OCI-LY7 (cell line): ENCODE measurements at regions not wholly inside any gene's neighbourhood (a gene's known extent, or its start where the extent isn't known, plus 50 kb on each side); places are given as distances from the start of the nearest gene placed in this dataset.

Experiments used
- BruUV-seq: library from RNA; stranded (reverse); fragments of 400-500 nt; replicated peaks from 2 replicates; lab custom pipeline; 2021; lab: Mats Ljungman, UMichigan
- CTCF ChIA-PET: fragments of 300-600 bp; sonication (Branson Sonifier 250); formaldehyde crosslinking; loops from one replicate; lab custom pipeline; 2022; ENCODE audit warnings: antibody characterized with exemption; ENCODE audit not compliant: unreplicated experiment; lab: Charles Lee
- POLR2A ChIA-PET: fragments of 300-600 bp; sonication (Branson Sonifier 250); formaldehyde crosslinking; loops from one replicate; lab custom pipeline; 2022; ENCODE audit warnings: antibody characterized with exemption; lab: Charles Lee
- DNase-seq: peaks from one replicate; pipeline ENCODE4 v3.0.0-alpha.2; 2015; ENCODE audit warnings: low spot score
- H2AFZ ChIP-seq: fragments of 200-600 bp; sonication (generic), shearing (Covaris generic); 2 replicates; pipeline ENCODE4 v1.6.1; 2014; ENCODE audit warnings: mild to moderate bottlenecking, antibody characterized with exemption, low read length, moderate library complexity
- H3K27ac ChIP-seq: fragments of 200-600 bp; sonication (generic); 2 replicates; pipeline ENCODE4 v1.5.1; 2014; ENCODE audit warnings: mixed run types, low read depth, mild to moderate bottlenecking, moderate library complexity, low read length, inconsistent platforms; ENCODE audit not compliant: poor library complexity, severe bottlenecking
- H3K36me3 ChIP-seq: fragments of 200-600 bp; sonication (generic); 2 replicates; pipeline ENCODE4 v1.6.1; 2014; ENCODE audit warnings: mild to moderate bottlenecking, antibody characterized with exemption, low read length, moderate library complexity, mixed read lengths; ENCODE audit not compliant: insufficient read depth
- H3K4me1 ChIP-seq: fragments of 200-600 bp; sonication (generic); 2 replicates; pipeline ENCODE4 v1.5.1; 2014; ENCODE audit warnings: mild to moderate bottlenecking, low read length; ENCODE audit not compliant: insufficient read depth, poor library complexity, severe bottlenecking
- H3K4me2 ChIP-seq: fragments of 200-600 bp; sonication (generic); 2 replicates; pipeline ENCODE4 v1.6.1; 2014; ENCODE audit warnings: mild to moderate bottlenecking, low read length
- H3K4me3 ChIP-seq: fragments of 200-600 bp; sonication (generic); 2 replicates; pipeline ENCODE4 v1.5.1; 2014; ENCODE audit warnings: mild to moderate bottlenecking, low read depth, low read length; ENCODE audit not compliant: poor library complexity, severe bottlenecking
- H3K79me2 ChIP-seq: fragments of 200-600 bp; sonication (generic); 2 replicates; pipeline ENCODE4 v1.6.1; 2016; ENCODE audit warnings: low read depth, mild to moderate bottlenecking, low read length, moderate library complexity, mixed read lengths; ENCODE audit not compliant: insufficient read depth
- H3K9me2 ChIP-seq: fragments of 200-600 bp; sonication (generic); 2 replicates; pipeline ENCODE4 v1.6.1; 2016; ENCODE audit warnings: mild to moderate bottlenecking, low read length, mixed read lengths; ENCODE audit not compliant: insufficient read depth
- H3K9me3 ChIP-seq: fragments of 200-600 bp; sonication (generic); 2 replicates; pipeline ENCODE4 v1.6.1; 2014; ENCODE audit warnings: mild to moderate bottlenecking, mixed run types, low read length, mixed read lengths
- H4K20me1 ChIP-seq: fragments of 200-600 bp; sonication (generic); 2 replicates; pipeline ENCODE4 v1.6.1; 2014; ENCODE audit warnings: mild to moderate bottlenecking, antibody characterized with exemption, low read length, moderate library complexity, mixed read lengths; ENCODE audit not compliant: insufficient read depth
- CTCF ChIP-seq: fragments of 200-600 bp; sonication (generic); conservative IDR thresholded peaks from 2 replicates; pipeline ENCODE4 v1.5.1; 2014; ENCODE audit warnings: mild to moderate bottlenecking, antibody characterized with exemption, low read length, moderate library complexity, mixed read lengths
- EZH2phosphoT487 ChIP-seq: fragments of 200-600 bp; sonication (generic); IDR thresholded peaks from 2 replicates; pipeline ENCODE4 v1.6.1; 2018; ENCODE audit warnings: low read depth, borderline replicate concordance, mild to moderate bottlenecking, mixed run types, antibody characterized with exemption, low read length, moderate library complexity, mixed read lengths
- intact Hi-C: fragments of 100-400 bp; cut with micrococcal nuclease; formaldehyde crosslinking; loops from one replicate; pipeline ENCODE4 v1.10.0; 2022; ENCODE audit not compliant: unreplicated experiment

DNA sequence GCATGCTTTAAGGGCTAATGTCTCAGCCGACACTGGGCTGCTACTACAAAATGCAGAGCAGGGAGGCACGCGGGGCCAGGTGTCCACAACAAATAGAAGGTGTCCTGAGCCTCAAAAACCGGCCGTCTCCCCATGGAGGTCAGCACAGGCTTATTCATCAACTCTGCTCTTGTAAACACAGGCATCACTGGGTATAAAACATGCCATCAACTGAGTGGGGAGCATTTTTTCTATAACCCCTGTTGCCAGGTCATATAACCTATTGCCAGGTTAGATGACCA, 271.6 kb downstream of the AUH start:
- CTCF ChIA-PET = interaction anchor here (2.6 kb wide), 1 partner anchor 335 kb away, joined by 10 read pairs; no protein-coding TSS in a partner anchor
- Histone ChIP-seq H3K27ac (no peak overlapping the region), H2AFZ (no peak overlapping the region), H3K4me2 (no peak overlapping the region), H3K36me3 (no peaks in the 10 kb centered on the region), H3K9me2 (no peaks in the 10 kb centered on the region), H3K4me3 (no peak overlapping the region), H3K79me2 (no peaks in the 10 kb centered on the region), H4K20me1 (no peaks in the 10 kb centered on the region), H3K9me3 (no peaks in the 10 kb centered on the region), H3K4me1 (no peaks in the 10 kb centered on the region)
- DNase-seq = no peak
- no TSS peak for BruUV-seq
- no peak for TF ChIP-seq EZH2phosphoT487
- no peak for TF ChIP-seq CTCF
- intact Hi-C loops = no loop called here
- POLR2A ChIA-PET = interaction anchor here (0.6 kb wide), 1 partner anchor 10 kb away, joined by 3 read pairs; no protein-coding TSS in a partner anchor

DNA sequence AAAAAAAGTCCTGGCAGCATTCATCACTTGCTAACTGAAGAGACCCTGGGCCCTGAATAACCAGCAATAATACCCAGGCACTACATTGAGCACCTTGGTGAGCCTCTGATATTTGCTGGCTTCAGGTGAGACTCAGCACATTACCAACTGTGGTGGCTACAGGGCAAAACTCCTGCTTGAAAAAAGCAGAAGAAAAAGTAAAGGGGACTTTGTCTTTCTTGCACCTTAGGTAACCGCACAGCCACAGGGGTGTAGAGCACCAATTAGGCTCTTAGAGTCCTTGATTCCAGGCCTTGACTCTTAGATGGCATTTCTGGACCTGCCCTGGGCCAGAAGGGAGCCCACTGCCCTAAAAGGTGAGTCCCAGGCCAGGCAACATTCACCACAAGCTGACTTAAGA, 269.5 kb downstream of the AUH start:
- H3K36me3 ChIP-seq = no peaks in the 10 kb centered on the region
- H3K4me3 ChIP-seq = no peak overlapping the region
- ChIA-PET POLR2A (interaction anchor here (1.1 kb wide), 1 partner anchor 9 kb away, joined by 3 read pairs; no protein-coding TSS in a partner anchor), CTCF (no interaction called here)
- H4K20me1 ChIP-seq = no peaks in the 10 kb centered on the region
- H3K4me2 ChIP-seq = no peak overlapping the region
- H3K9me3 ChIP-seq = no peaks in the 10 kb centered on the region
- no peaks in the 10 kb centered on the region for H3K79me2 ChIP-seq
- intact Hi-C loops = no loop called here
- H3K4me1 ChIP-seq = no peaks in the 10 kb centered on the region
- H3K27ac ChIP-seq = no peak overlapping the region
- no TSS peak for BruUV-seq
- DNase-seq = no peak
- no peak overlapping the region for H2AFZ ChIP-seq
- TF ChIP-seq EZH2phosphoT487 (no peak), CTCF (no peak)
- no peaks in the 10 kb centered on the region for H3K9me2 ChIP-seq

DNA sequence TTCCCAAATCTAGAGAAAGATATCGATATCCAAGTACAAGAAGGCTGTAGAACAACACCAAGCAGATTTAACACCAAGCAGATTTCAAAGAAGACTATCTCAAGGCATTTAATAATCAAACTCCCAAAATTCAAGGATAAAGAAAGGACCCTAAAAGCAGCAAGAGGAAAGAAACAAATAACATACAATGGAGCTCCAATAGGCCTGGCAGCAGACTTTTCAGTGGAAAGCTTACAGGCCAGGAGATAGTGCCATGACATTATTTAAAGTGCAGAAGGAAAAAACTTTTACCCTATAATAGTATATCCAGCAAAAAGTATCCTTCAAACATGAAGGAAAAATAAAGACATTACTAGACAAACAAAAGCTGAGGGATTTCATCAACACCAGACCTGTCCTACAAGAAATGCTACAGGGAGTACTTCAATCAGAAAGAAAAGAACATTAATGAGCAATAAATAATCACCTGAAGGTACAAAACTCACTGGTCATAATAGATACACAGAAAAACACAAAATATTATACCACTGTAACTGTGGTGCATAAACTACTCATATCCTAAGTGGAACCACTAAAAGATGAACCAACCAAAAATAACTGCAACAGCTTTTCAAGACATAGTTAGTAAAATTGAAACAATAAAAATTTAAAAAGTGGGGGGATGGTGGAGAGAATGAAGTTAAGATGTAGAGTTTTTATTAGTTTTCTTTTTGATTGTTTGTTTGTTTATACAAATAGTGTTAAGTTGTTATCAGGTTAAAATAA, 267.2 kb downstream of the AUH start:
- intact Hi-C loops = no loop called here
- DNase-seq = no peak
- ChIA-PET POLR2A (interaction anchor here (0.6 to 1.5 kb wide), 5 partner anchors 32 to 652 kb away, joined by 3 read pairs; no protein-coding TSS in a partner anchor), CTCF (no interaction called here)
- Histone ChIP-seq H3K27ac (no peak overlapping the region), H3K4me2 (no peak overlapping the region), H4K20me1 (no peaks in the 10 kb centered on the region), H3K9me3 (no peaks in the 10 kb centered on the region), H3K4me3 (no peak overlapping the region), H2AFZ (no peak overlapping the region), H3K79me2 (no peaks in the 10 kb centered on the region), H3K4me1 (peaks cover 4% of the 10 kb centered on the region), H3K36me3 (no peaks in the 10 kb centered on the region), H3K9me2 (no peaks in the 10 kb centered on the region)
- BruUV-seq = no TSS peak
- TF ChIP-seq CTCF = no peak
- no peak for TF ChIP-seq EZH2phosphoT487
